Calu3 (cell line): ENCODE measurements at regions not wholly inside any gene's neighbourhood (a gene's known extent, or its start where the extent isn't known, plus 50 kb on each side); places are given as distances from the start of the nearest gene placed in this dataset.

Experiments used
- BruUV-seq: library from RNA; stranded (reverse); fragments of 400-500 nt; replicated peaks from 2 replicates; lab custom pipeline; 2021; lab: Mats Ljungman, UMichigan
- CTCF ChIA-PET: fragments of 300-600 bp; sonication (Branson Sonifier 250); formaldehyde crosslinking; loops from one replicate; lab custom pipeline; 2022; ENCODE audit warnings: antibody characterized with exemption; lab: Charles Lee
- DNase-seq: peaks from one replicate; pipeline ENCODE4 v3.0.0; 2022
- H3K27ac Mint-ChIP-seq: one replicate; pipeline ENCODE4 v1.8.0; 2022; ENCODE audit warnings: mixed read lengths; ENCODE audit not compliant: unreplicated experiment
- H3K27me3 Mint-ChIP-seq: one replicate; pipeline ENCODE4 v1.8.0; 2022; ENCODE audit warnings: mixed read lengths; ENCODE audit not compliant: unreplicated experiment
- H3K36me3 Mint-ChIP-seq: one replicate; pipeline ENCODE4 v1.8.0; 2022; ENCODE audit warnings: mild to moderate bottlenecking, moderate library complexity, mixed read lengths; ENCODE audit not compliant: insufficient read depth, unreplicated experiment
- H3K4me1 Mint-ChIP-seq: one replicate; pipeline ENCODE4 v1.8.0; 2022; ENCODE audit warnings: mild to moderate bottlenecking, low read depth, mixed read lengths; ENCODE audit not compliant: unreplicated experiment
- H3K4me3 Mint-ChIP-seq: one replicate; pipeline ENCODE4 v1.8.0; 2022; ENCODE audit warnings: mild to moderate bottlenecking, low read depth, moderate library complexity, mixed read lengths; ENCODE audit not compliant: unreplicated experiment
- H3K9me3 Mint-ChIP-seq: one replicate; pipeline ENCODE4 v1.8.0; 2022; ENCODE audit warnings: low read depth, mixed read lengths; ENCODE audit not compliant: unreplicated experiment
- CTCF ChIP-seq: fragments of 200-600 bp; IDR thresholded peaks from one replicate; pipeline ENCODE4 v1.8.0; 2022; ENCODE audit warnings: antibody characterized with exemption; ENCODE audit not compliant: unreplicated experiment
- intact Hi-C: fragments of 100-400 bp; cut with micrococcal nuclease; formaldehyde crosslinking; loops from one replicate; pipeline ENCODE4 v1.10.0; 2022; ENCODE audit not compliant: unreplicated experiment

GRCh38 chr5:2999926-3000325 is 248.4 kb upstream of the IRX2 start:
- BruUV-seq: no TSS peak
- CTCF ChIA-PET: no interaction called here
- no peaks in the 10 kb centered on the region for H3K36me3 Mint-ChIP-seq

GRCh38 chr5:2998106-2998505 is 246.6 kb upstream of the IRX2 start:
- Mint-ChIP-seq H3K4me3 (no peak overlapping the region), H3K27ac (no peak overlapping the region), H3K36me3 (no peaks in the 10 kb centered on the region), H3K4me1 (no peaks in the 10 kb centered on the region), H3K27me3 (no peaks in the 10 kb centered on the region), H3K9me3 (peaks cover 26% of the 10 kb centered on the region)
- TF ChIP-seq CTCF: no peak
- intact Hi-C loops: no loop called here
- no TSS peak for BruUV-seq
- DNase-seq: no peak
- CTCF ChIA-PET: no interaction called here

More at GRCh38 chr5:2999926-3000325, 248.4 kb upstream of the IRX2 start:
- H3K4me1 Mint-ChIP-seq: no peaks in the 10 kb centered on the region
- peaks cover 23% of the 10 kb centered on the region for H3K9me3 Mint-ChIP-seq
- TF ChIP-seq CTCF: no peak
- no peak overlapping the region for H3K4me3 Mint-ChIP-seq
- no peak for DNase-seq
- intact Hi-C loops: no loop called here
- H3K27me3 Mint-ChIP-seq: no peaks in the 10 kb centered on the region
- no peak overlapping the region for H3K27ac Mint-ChIP-seq

- Mint-ChIP-seq H3K4me1 (no peaks in the 10 kb centered on the region), H3K4me3 (no peak overlapping the region), H3K9me3 (peaks cover 24% of the 10 kb centered on the region), H3K27me3 (no peaks in the 10 kb centered on the region), H3K36me3 (no peaks in the 10 kb centered on the region), H3K27ac (no peak overlapping the region)
- CTCF ChIA-PET: no interaction called here
- intact Hi-C loops: no loop called here
- no peak for TF ChIP-seq CTCF
- no peak for DNase-seq
- BruUV-seq: no TSS peak
Measured at GRCh38 chr5:2997179-2997578, 245.7 kb upstream of the IRX2 start.

GRCh38 chr5:2996687-2997086 is 245.2 kb upstream of the IRX2 start:
- BruUV-seq: no TSS peak
- H3K4me3 Mint-ChIP-seq: no peak overlapping the region
- H3K27me3 Mint-ChIP-seq: no peaks in the 10 kb centered on the region
- H3K9me3 Mint-ChIP-seq: peaks cover 21% of the 10 kb centered on the region
- H3K4me1 Mint-ChIP-seq: no peaks in the 10 kb centered on the region
- TF ChIP-seq CTCF: no peak
- DNase-seq: no peak
- H3K36me3 Mint-ChIP-seq: no peaks in the 10 kb centered on the region
- H3K27ac Mint-ChIP-seq: no peak overlapping the region
- CTCF ChIA-PET: no interaction called here
- intact Hi-C loops: no loop called here

- no peak for TF ChIP-seq CTCF
- intact Hi-C loops: no loop called here
- DNase-seq: no peak
- Mint-ChIP-seq H3K4me3 (no peak overlapping the region), H3K36me3 (no peaks in the 10 kb centered on the region), H3K4me1 (no peaks in the 10 kb centered on the region), H3K27ac (no peak overlapping the region), H3K9me3 (peaks cover 21% of the 10 kb centered on the region), H3K27me3 (no peaks in the 10 kb centered on the region)
- no TSS peak for BruUV-seq
- CTCF ChIA-PET: no interaction called here
Measured at GRCh38 chr5:2996248-2996647, 244.8 kb upstream of the IRX2 start.
